ENCODE measurements at regions not wholly inside any gene's neighbourhood (a gene's known extent, or its start where the extent isn't known, plus 50 kb on each side); places are given as distances from the start of the nearest gene placed in this dataset.

DNA sequence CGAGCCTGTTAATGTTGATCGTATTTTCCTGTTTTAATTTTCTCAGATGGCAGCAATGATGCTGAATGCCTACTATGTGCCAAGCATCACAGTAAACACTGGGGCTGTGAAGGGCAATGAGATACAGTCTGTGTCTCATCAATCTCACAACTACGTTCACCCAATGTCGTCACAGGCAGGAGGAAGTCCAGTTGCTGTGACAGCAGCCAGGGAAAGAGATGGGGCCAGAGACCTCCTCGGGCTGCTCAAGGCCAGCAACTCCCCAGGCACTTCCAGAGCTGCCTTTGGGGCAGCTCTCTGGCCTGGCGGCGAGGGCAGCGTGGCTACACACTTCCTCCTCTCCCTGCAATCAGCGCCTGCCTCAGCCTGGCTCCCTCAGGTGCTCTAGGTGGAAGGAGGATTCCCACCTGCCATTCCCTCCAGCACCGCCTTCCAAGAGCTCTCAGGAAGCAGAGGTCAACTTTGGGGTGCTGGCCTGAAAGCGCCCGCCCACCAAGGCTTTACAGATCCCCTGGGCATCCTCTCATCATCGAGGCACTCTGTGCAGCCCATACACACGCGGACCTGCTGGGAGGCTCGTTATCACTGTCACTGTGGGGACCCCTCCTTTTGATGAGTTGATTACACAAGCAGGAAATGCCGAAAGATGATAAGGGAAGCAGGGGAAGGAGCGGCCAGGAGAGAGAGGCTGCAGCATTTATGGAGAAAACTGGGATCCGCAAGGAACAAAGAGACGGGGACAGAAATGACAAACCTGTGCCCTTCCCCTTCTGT, 159.2 kb downstream of the ZDHHC21 start:
- Histone ChIP-seq H3K36me3 (ENCODE audit: insufficient read depth, insufficient read length, low read length) (no peaks in the 10 kb centered on the region), H3K4me3 (ENCODE audit: insufficient read length, low read depth) (no peak overlapping the region), H3K9ac (ENCODE audit: insufficient read length, low read depth) (no peak overlapping the region), H3K9me3 (ENCODE audit: insufficient read depth, low read length) (no peaks in the 10 kb centered on the region), H3K4me1 (ENCODE audit: insufficient read depth, insufficient read length) (peaks cover 10% of the 10 kb centered on the region), H3K27me3 (ENCODE audit: insufficient read depth, insufficient read length) (no peaks in the 10 kb centered on the region)
- no peak for TF ChIP-seq SUZ12 (IDR thresholded peaks at IDR 0.05; ENCODE audit: extremely low read depth, insufficient read depth, insufficient read length)
- no peak for TF ChIP-seq YY1 (IDR thresholded peaks at IDR 0.05; ENCODE audit: insufficient read depth, insufficient read length)
- TF ChIP-seq ZNF274 (IDR thresholded peaks at IDR 0.05; ENCODE audit: low read depth, low read length), result no peak
- no peak for DNase-seq (ENCODE audit: low read depth, low spot score)

DNA sequence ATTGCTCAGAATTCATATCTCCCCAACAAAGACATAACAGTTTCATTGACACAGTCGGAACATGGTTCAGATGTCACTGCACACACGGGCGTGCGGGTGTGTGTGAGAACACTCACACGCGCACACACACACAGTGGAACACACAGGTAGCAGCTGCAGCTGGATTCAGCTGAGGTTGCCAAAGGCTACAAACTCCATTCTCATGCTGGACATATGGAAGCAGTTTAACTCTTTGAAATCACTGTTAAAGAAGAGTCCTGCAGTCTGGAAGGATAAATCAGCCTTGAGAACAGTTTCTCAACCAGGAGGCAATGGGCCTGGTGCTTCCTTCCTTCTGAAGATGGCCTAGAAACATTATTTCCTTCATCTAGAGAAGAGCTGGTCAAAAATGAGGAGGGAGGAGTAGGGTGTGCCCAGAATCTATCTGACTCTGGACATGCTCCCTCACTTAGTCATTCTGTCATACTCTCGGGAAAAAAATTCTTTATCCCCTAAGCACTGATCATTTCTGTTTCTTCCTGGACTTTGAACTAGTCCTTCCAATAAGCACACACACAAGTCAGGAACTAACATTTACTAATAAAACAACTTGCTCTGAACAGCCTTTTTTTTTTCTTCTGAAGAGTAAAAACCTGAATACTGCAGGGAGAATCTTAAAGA, 160.6 kb downstream of the ZDHHC21 start:
- no peak for TF ChIP-seq YY1 (IDR thresholded peaks at IDR 0.05; ENCODE audit: insufficient read depth, insufficient read length)
- no peak for TF ChIP-seq ZNF274 (IDR thresholded peaks at IDR 0.05; ENCODE audit: low read depth, low read length)
- no peak for TF ChIP-seq SUZ12 (IDR thresholded peaks at IDR 0.05; ENCODE audit: extremely low read depth, insufficient read depth, insufficient read length)
- peaks cover 10% of the 10 kb centered on the region for H3K4me1 ChIP-seq (ENCODE audit: insufficient read depth, insufficient read length)
- no peak overlapping the region for H3K4me3 ChIP-seq (ENCODE audit: insufficient read length, low read depth)
- no peaks in the 10 kb centered on the region for H3K36me3 ChIP-seq (ENCODE audit: insufficient read depth, insufficient read length, low read length)
- no peaks in the 10 kb centered on the region for H3K9me3 ChIP-seq (ENCODE audit: insufficient read depth, low read length)
- no peak overlapping the region for H3K9ac ChIP-seq (ENCODE audit: insufficient read length, low read depth)
- DNase-seq (ENCODE audit: low read depth, low spot score), result no peak
- H3K27me3 ChIP-seq (ENCODE audit: insufficient read depth, insufficient read length), result no peaks in the 10 kb centered on the region

DNA sequence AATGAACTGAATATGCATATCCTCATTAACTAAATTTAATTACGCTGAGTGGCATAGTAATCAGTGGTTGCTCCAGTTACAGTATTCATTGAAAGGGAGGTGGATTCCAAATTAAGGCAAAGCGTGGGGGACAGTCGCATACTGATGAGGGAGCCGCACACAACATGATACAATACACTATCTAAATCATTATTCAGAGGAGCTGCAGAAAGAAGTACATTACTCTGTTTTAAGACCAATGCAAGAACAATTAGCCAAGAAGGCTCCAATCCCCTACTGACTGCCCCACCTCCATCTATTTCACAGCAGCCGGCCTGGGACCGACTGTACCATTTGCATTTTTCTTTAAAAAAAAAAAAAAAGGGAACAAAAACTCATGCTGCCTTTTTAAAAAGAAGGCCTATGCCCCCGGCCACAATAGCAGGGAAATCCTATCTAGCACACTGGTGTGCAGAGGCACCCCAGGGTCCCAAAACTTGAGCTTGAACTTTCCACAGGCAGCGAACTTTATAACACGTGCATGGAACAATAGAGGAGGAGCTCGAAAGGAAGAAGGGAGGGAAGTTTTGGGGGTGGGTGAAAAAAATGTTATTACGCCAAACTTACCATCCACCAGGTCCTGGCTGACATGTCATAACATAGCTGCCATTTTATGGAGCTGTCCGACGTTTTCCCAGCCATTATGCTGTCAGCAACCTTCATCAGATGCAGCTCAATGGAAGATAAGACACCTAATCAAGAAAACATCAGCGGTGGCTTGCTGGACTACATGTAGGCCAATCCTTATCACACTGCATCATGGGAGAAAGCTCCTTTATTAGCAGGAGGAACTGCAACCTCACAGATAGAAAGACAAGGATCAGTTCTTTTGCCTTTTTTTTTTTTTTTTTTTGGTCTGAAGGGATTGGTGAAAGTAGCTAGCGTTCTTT, 161.6 kb downstream of the ZDHHC21 start:
- TF ChIP-seq YY1 (IDR thresholded peaks at IDR 0.05; ENCODE audit: insufficient read depth, insufficient read length) (no peak), ZNF274 (IDR thresholded peaks at IDR 0.05; ENCODE audit: low read depth, low read length) (no peak), SUZ12 (IDR thresholded peaks at IDR 0.05; ENCODE audit: extremely low read depth, insufficient read depth, insufficient read length) (no peak)
- no peak overlapping the region for H3K4me3 ChIP-seq (ENCODE audit: insufficient read length, low read depth)
- H3K36me3 ChIP-seq (ENCODE audit: insufficient read depth, insufficient read length, low read length), result no peaks in the 10 kb centered on the region
- no peak overlapping the region for H3K9ac ChIP-seq (ENCODE audit: insufficient read length, low read depth)
- H3K4me1 ChIP-seq (ENCODE audit: insufficient read depth, insufficient read length), result peaks cover 10% of the 10 kb centered on the region
- no peaks in the 10 kb centered on the region for H3K27me3 ChIP-seq (ENCODE audit: insufficient read depth, insufficient read length)
- H3K9me3 ChIP-seq (ENCODE audit: insufficient read depth, low read length), result no peaks in the 10 kb centered on the region
- DNase-seq (ENCODE audit: low read depth, low spot score), result no peak

DNA sequence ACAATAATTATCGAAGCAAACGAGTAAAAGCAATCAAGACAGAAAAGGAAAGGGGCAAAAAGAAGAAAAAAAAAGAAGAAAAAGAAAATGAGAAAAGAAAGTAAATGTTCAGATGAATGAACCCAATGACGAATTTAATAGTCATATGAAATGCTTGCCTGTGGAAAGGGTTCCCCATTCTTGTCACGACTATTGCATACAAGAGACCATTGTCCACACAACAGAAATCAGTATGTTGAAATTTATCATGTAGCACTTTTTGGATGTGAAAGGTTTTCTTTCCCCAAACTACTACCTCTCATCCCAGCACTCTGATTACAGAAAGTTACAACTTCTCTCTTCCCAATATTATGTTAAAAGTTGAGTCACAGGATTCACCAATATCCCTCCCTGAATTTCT, 162.4 kb downstream of the ZDHHC21 start:
- DNase-seq (ENCODE audit: low read depth, low spot score), result no peak
- H3K4me1 ChIP-seq (ENCODE audit: insufficient read depth, insufficient read length), result peaks cover 10% of the 10 kb centered on the region
- H3K4me3 ChIP-seq (ENCODE audit: insufficient read length, low read depth), result no peak overlapping the region
- no peak overlapping the region for H3K9ac ChIP-seq (ENCODE audit: insufficient read length, low read depth)
- no peak for TF ChIP-seq SUZ12 (IDR thresholded peaks at IDR 0.05; ENCODE audit: extremely low read depth, insufficient read depth, insufficient read length)
- no peak for TF ChIP-seq YY1 (IDR thresholded peaks at IDR 0.05; ENCODE audit: insufficient read depth, insufficient read length)
- no peak for TF ChIP-seq ZNF274 (IDR thresholded peaks at IDR 0.05; ENCODE audit: low read depth, low read length)
- H3K9me3 ChIP-seq (ENCODE audit: insufficient read depth, low read length), result no peaks in the 10 kb centered on the region
- H3K36me3 ChIP-seq (ENCODE audit: insufficient read depth, insufficient read length, low read length), result no peaks in the 10 kb centered on the region
- no peaks in the 10 kb centered on the region for H3K27me3 ChIP-seq (ENCODE audit: insufficient read depth, insufficient read length)

DNA sequence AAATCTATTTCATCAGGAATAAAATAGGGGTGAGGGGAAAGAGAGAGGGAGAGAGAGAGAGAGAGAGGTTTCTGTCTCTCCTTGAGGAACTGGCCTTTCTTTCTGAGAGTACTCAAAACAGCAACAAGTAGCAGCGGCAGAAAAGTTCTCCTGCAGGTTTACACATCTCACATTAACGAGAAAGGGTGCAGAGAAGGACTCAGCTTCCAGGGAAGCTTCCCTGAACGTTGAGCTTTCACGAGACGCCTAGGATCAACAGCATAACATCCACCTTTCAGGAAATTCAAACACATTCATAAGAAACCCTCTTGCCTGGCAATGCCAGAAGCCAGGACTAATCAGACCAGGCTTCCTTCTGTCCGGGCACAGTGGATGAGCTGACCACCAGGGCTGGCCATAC, 162.9 kb downstream of the ZDHHC21 start:
- no peak overlapping the region for H3K4me3 ChIP-seq (ENCODE audit: insufficient read length, low read depth)
- H3K9ac ChIP-seq (ENCODE audit: insufficient read length, low read depth), result no peak overlapping the region
- no peaks in the 10 kb centered on the region for H3K27me3 ChIP-seq (ENCODE audit: insufficient read depth, insufficient read length)
- no peaks in the 10 kb centered on the region for H3K36me3 ChIP-seq (ENCODE audit: insufficient read depth, insufficient read length, low read length)
- H3K9me3 ChIP-seq (ENCODE audit: insufficient read depth, low read length), result no peaks in the 10 kb centered on the region
- TF ChIP-seq ZNF274 (IDR thresholded peaks at IDR 0.05; ENCODE audit: low read depth, low read length), result no peak
- TF ChIP-seq SUZ12 (IDR thresholded peaks at IDR 0.05; ENCODE audit: extremely low read depth, insufficient read depth, insufficient read length), result no peak
- TF ChIP-seq YY1 (IDR thresholded peaks at IDR 0.05; ENCODE audit: insufficient read depth, insufficient read length), result no peak
- H3K4me1 ChIP-seq (ENCODE audit: insufficient read depth, insufficient read length), result peaks cover 10% of the 10 kb centered on the region
- DNase-seq (ENCODE audit: low read depth, low spot score), result no peak

DNA sequence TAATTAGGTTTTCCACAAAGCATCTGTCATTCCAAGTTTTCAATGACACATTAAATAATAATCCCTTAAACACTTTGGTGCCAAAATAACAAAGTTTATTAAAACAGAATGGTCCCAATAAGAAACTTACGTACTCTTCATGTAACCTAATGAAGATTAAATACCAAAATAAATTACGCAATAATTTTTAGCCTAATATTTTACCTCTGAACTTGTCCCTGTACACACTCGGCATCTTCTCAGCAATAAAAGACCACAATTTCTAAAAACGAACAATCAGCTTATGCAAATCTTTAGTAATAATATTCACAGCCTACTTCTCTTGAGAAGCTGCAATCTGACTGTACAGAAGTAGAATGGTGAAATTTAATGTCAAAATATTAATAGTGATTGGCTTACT, 163.6 kb downstream of the ZDHHC21 start:
- peaks cover 7% of the 10 kb centered on the region for H3K4me1 ChIP-seq (ENCODE audit: insufficient read depth, insufficient read length)
- no peak for TF ChIP-seq SUZ12 (IDR thresholded peaks at IDR 0.05; ENCODE audit: extremely low read depth, insufficient read depth, insufficient read length)
- no peak for TF ChIP-seq ZNF274 (IDR thresholded peaks at IDR 0.05; ENCODE audit: low read depth, low read length)
- no peak for TF ChIP-seq YY1 (IDR thresholded peaks at IDR 0.05; ENCODE audit: insufficient read depth, insufficient read length)
- H3K9ac ChIP-seq (ENCODE audit: insufficient read length, low read depth), result no peak overlapping the region

More for the DNA sequence above, 163.6 kb downstream of the ZDHHC21 start:
- no peak for DNase-seq (ENCODE audit: low read depth, low spot score)
- Histone ChIP-seq H3K27me3 (ENCODE audit: insufficient read depth, insufficient read length) (no peaks in the 10 kb centered on the region), H3K4me3 (ENCODE audit: insufficient read length, low read depth) (no peak overlapping the region), H3K36me3 (ENCODE audit: insufficient read depth, insufficient read length, low read length) (no peaks in the 10 kb centered on the region), H3K9me3 (ENCODE audit: insufficient read depth, low read length) (no peaks in the 10 kb centered on the region)

Measured in NT2/D1 (cell line).